ENCODE measurements at regions not wholly inside any gene's neighbourhood (a gene's known extent, or its start where the extent isn't known, plus 50 kb on each side); places are given as distances from the start of the nearest gene placed in this dataset.
A peak's percentile ranks its signal among the peaks of the same experiment; 100 is the strongest.

- no peak for DNase-seq (ENCODE audit: low spot score)
Observed at GRCh38 chr9:69955536-69956355, 87.9 kb upstream of the MAMDC2 start.

- DNase-seq (ENCODE audit: low spot score), result peak; percentile 65
Observed at GRCh38 chr9:69961843-69962242, 81.8 kb upstream of the MAMDC2 start.

- DNase-seq (ENCODE audit: low spot score), result no peak
Observed at GRCh38 chr9:69963803-69964202, 79.8 kb upstream of the MAMDC2 start.

- DNase-seq (ENCODE audit: low spot score), result no peak
Observed at GRCh38 chr9:69964446-69964845, 79.2 kb upstream of the MAMDC2 start.

GRCh38 chr9:69965416-69966145 is 78.1 kb upstream of the MAMDC2 start:
- DNase-seq (ENCODE audit: low spot score), result no peak

- DNase-seq (ENCODE audit: low spot score), result no peak
Observed at GRCh38 chr9:69967344-69967743, 76.3 kb upstream of the MAMDC2 start.

- DNase-seq (ENCODE audit: low spot score), result no peak
Observed at GRCh38 chr9:69970001-69970533, 73.6 kb upstream of the MAMDC2 start.

GRCh38 chr9:69971643-69972449 is 71.8 kb upstream of the MAMDC2 start:
- peak; percentile 83 for DNase-seq (ENCODE audit: low spot score)

- no peak for DNase-seq (ENCODE audit: low spot score)
Observed at GRCh38 chr9:69975681-69976080, 68.0 kb upstream of the MAMDC2 start.

- DNase-seq (ENCODE audit: low spot score), result no peak
Observed at GRCh38 chr9:69976152-69976551, 67.5 kb upstream of the MAMDC2 start.

- no peak for DNase-seq (ENCODE audit: low spot score)
Observed at GRCh38 chr9:69980041-69980440, 63.6 kb upstream of the MAMDC2 start.

- DNase-seq (ENCODE audit: low spot score), result no peak
Observed at GRCh38 chr9:69980591-69980990, 63.1 kb upstream of the MAMDC2 start.

GRCh38 chr9:69981686-69982445 is 61.8 kb upstream of the MAMDC2 start:
- DNase-seq (ENCODE audit: low spot score), result peak; percentile 62

GRCh38 chr9:69984831-69985230 is 58.8 kb upstream of the MAMDC2 start:
- peak; percentile 91 for DNase-seq (ENCODE audit: low spot score)

GRCh38 chr9:69985971-69986370 is 57.7 kb upstream of the MAMDC2 start:
- no peak for DNase-seq (ENCODE audit: low spot score)

- no peak for DNase-seq (ENCODE audit: low spot score)
Observed at GRCh38 chr9:69986970-69987369, 56.7 kb upstream of the MAMDC2 start.

GRCh38 chr9:69987457-69987856 is 56.2 kb upstream of the MAMDC2 start:
- peak; percentile 25 for DNase-seq (ENCODE audit: low spot score)

- no peak for DNase-seq (ENCODE audit: low spot score)
Observed at GRCh38 chr9:69993110-69993509, 50.5 kb upstream of the MAMDC2 start.
